BLaER1 treated with 17β-estradiol and CSF1 and Interleukin-3, amounts not matched to agents 10 nM and 100 nM (cell line): ENCODE measurements at regions not wholly inside any gene's neighbourhood (a gene's known extent, or its start where the extent isn't known, plus 50 kb on each side); places are given as distances from the start of the nearest gene placed in this dataset.
"Not testable (repeated sequence)": the region's sequence is repeated elsewhere in the genome, so short reads cannot be mapped to it uniquely, and the experiment has no call there.

Experiments
- H3K27ac ChIP-seq, 11 experiments: shearing (Covaris generic); formaldehyde crosslinking; 2 replicates each; pipeline ENCODE4 v1.8.1; 2022
- H3K27me3 ChIP-seq, 11 experiments: shearing (Covaris generic); formaldehyde crosslinking; 2 replicates each; pipeline ENCODE4 v1.8.1; 2022
- H3K36me3 ChIP-seq, 11 experiments: shearing (Covaris generic); formaldehyde crosslinking; 2 replicates each; pipeline ENCODE4 v1.8.1; 2022
- H3K4me1 ChIP-seq, 10 experiments: shearing (Covaris generic); formaldehyde crosslinking; 2 replicates each; pipeline ENCODE4 v1.8.1; 2022
- H3K4me2 ChIP-seq, 11 experiments: shearing (Covaris generic); formaldehyde crosslinking; 2 replicates each; pipeline ENCODE4 v1.8.1; 2022
- H3K4me3 ChIP-seq, 10 experiments: shearing (Covaris generic); formaldehyde crosslinking; 2 replicates each; pipeline ENCODE4 v1.8.1; 2022
- H3K9ac ChIP-seq, 11 experiments: shearing (Covaris generic); formaldehyde crosslinking; 2 replicates each; pipeline ENCODE4 v1.8.1; 2022
- H3K9me3 ChIP-seq, 11 experiments: shearing (Covaris generic); formaldehyde crosslinking; replicated peaks in 1 of 11; 2 replicates each; pipeline ENCODE4 v1.8.1; 2022
- H4K20me1 ChIP-seq, 11 experiments: shearing (Covaris generic); formaldehyde crosslinking; 2 replicates each; pipeline ENCODE4 v1.8.1; 2022
- Cebpa-rat ChIP-seq, 11 experiments: shearing (Covaris generic); IDR thresholded peaks; 2 replicates each; pipeline ENCODE4 v1.8.1; 2022

GRCh38 chr16:54985156-54985555, 54.5 kb downstream of the IRX5 start:
- peaks cover 0 to 13% (median 7%) of the 10 kb centered on the region in 10 experiments; a peak in 9 of 20 replicates for H3K4me1 ChIP-seq
- no peak overlapping the region for H3K9ac ChIP-seq
- no peaks in the 10 kb centered on the region for H4K20me1 ChIP-seq
- no peak overlapping the region for H3K4me3 ChIP-seq
- no peak for TF ChIP-seq Cebpa-rat (IDR thresholded peaks at IDR 0.05)
- no peak overlapping the region for H3K4me2 ChIP-seq
- H3K27me3 ChIP-seq = no peaks in the 10 kb centered on the region
- no peak overlapping the region for H3K27ac ChIP-seq
- H3K36me3 ChIP-seq = no peaks in the 10 kb centered on the region
- H3K9me3 ChIP-seq = no peaks in the 10 kb centered on the region

GRCh38 chr16:54985668-54986067, 55.0 kb downstream of the IRX5 start:
- Histone ChIP-seq H3K27me3 (no peaks in the 10 kb centered on the region), H3K9ac (no peak overlapping the region), H3K4me3 (no peak overlapping the region), H3K9me3 (no peaks in the 10 kb centered on the region), H3K36me3 (no peaks in the 10 kb centered on the region), H3K4me2 (no peak overlapping the region), H3K27ac (no peak overlapping the region), H3K4me1 (peaks cover 0 to 13% (median 7%) of the 10 kb centered on the region in 10 experiments; a peak in 9 of 20 replicates), H4K20me1 (no peaks in the 10 kb centered on the region)
- no peak for TF ChIP-seq Cebpa-rat (IDR thresholded peaks at IDR 0.05)

- H3K4me2 ChIP-seq = no peak overlapping the region
- no peak overlapping the region for H3K27ac ChIP-seq
- H3K36me3 ChIP-seq = no peaks in the 10 kb centered on the region
Observed at GRCh38 chr16:54986409-54986808, 55.7 kb downstream of the IRX5 start.

GRCh38 chr16:54987081-54987480, 56.4 kb downstream of the IRX5 start:
- H4K20me1 ChIP-seq = no peaks in the 10 kb centered on the region
- H3K9me3 ChIP-seq = no peaks in the 10 kb centered on the region
- no peak overlapping the region for H3K4me2 ChIP-seq
- H3K4me1 ChIP-seq = peaks cover 0 to 13% (median 7%) of the 10 kb centered on the region in 10 experiments; a peak in 9 of 20 replicates
- H3K27ac ChIP-seq = no peak overlapping the region
- no peak overlapping the region for H3K4me3 ChIP-seq
- no peak overlapping the region for H3K9ac ChIP-seq
- H3K27me3 ChIP-seq = no peaks in the 10 kb centered on the region
- no peaks in the 10 kb centered on the region for H3K36me3 ChIP-seq
- no peak for TF ChIP-seq Cebpa-rat (IDR thresholded peaks at IDR 0.05)

More at GRCh38 chr16:54986409-54986808, 55.7 kb downstream of the IRX5 start:
- Histone ChIP-seq H4K20me1 (no peaks in the 10 kb centered on the region), H3K9ac (no peak overlapping the region), H3K4me3 (no peak overlapping the region), H3K27me3 (no peaks in the 10 kb centered on the region), H3K4me1 (peaks cover 0 to 13% (median 7%) of the 10 kb centered on the region in 10 experiments; a peak in 9 of 20 replicates), H3K9me3 (no peaks in the 10 kb centered on the region)
- TF ChIP-seq Cebpa-rat (IDR thresholded peaks at IDR 0.05) = no peak

- no peak overlapping the region for H3K27ac ChIP-seq
- H3K4me1 ChIP-seq = no peaks in the 10 kb centered on the region
- TF ChIP-seq Cebpa-rat (IDR thresholded peaks at IDR 0.05) = no peak
- H3K4me3 ChIP-seq = no peak overlapping the region
- no peaks in the 10 kb centered on the region; a peak in 1 of 22 replicates for H4K20me1 ChIP-seq
- no peaks in the 10 kb centered on the region for H3K36me3 ChIP-seq
- H3K9me3 ChIP-seq = no peaks in the 10 kb centered on the region
- no peak overlapping the region for H3K9ac ChIP-seq
- H3K4me2 ChIP-seq = no peak overlapping the region
- H3K27me3 ChIP-seq = no peaks in the 10 kb centered on the region
Observed at GRCh38 chr16:54991525-54991924, 60.9 kb downstream of the IRX5 start.

- not testable (repeated sequence) for H3K9ac ChIP-seq, H3K4me3 ChIP-seq, H4K20me1 ChIP-seq, H3K27ac ChIP-seq, H3K4me2 ChIP-seq, H3K27me3 ChIP-seq, H3K36me3 ChIP-seq, H3K9me3 ChIP-seq, H3K4me1 ChIP-seq
Observed at GRCh38 chr16:54991946-54992345, 61.3 kb downstream of the IRX5 start.

GRCh38 chr16:54993106-54993895, 62.6 kb downstream of the IRX5 start:
- no peaks in the 10 kb centered on the region for H3K36me3 ChIP-seq
- H3K9me3 ChIP-seq = no peaks in the 10 kb centered on the region
- no peaks in the 10 kb centered on the region for H3K4me1 ChIP-seq
- no peak overlapping the region for H3K4me3 ChIP-seq
- no peak for TF ChIP-seq Cebpa-rat (IDR thresholded peaks at IDR 0.05)
- no peaks in the 10 kb centered on the region for H3K27me3 ChIP-seq
- no peak overlapping the region for H3K4me2 ChIP-seq
- H3K9ac ChIP-seq = no peak overlapping the region
- no peak overlapping the region for H3K27ac ChIP-seq
- H4K20me1 ChIP-seq = peaks cover 0 to 4% (median 0%) of the 10 kb centered on the region in 11 experiments; a peak in 1 of 22 replicates

- TF ChIP-seq Cebpa-rat (IDR thresholded peaks at IDR 0.05) = no peak
- H4K20me1 ChIP-seq = peaks cover 0 to 4% (median 0%) of the 10 kb centered on the region in 11 experiments; a peak in 1 of 22 replicates
- no peaks in the 10 kb centered on the region for H3K27me3 ChIP-seq
- no peak overlapping the region for H3K4me2 ChIP-seq
- H3K4me1 ChIP-seq = no peaks in the 10 kb centered on the region
- H3K4me3 ChIP-seq = no peak overlapping the region
- H3K9me3 ChIP-seq = no peaks in the 10 kb centered on the region
- H3K27ac ChIP-seq = no peak overlapping the region
- H3K9ac ChIP-seq = no peak overlapping the region
- H3K36me3 ChIP-seq = no peaks in the 10 kb centered on the region
Observed at GRCh38 chr16:54996186-54996585, 65.5 kb downstream of the IRX5 start.

GRCh38 chr16:54998834-54999233, 68.2 kb downstream of the IRX5 start:
- no peaks in the 10 kb centered on the region for H3K36me3 ChIP-seq
- H3K27ac ChIP-seq = no peak overlapping the region
- no peaks in the 10 kb centered on the region for H3K27me3 ChIP-seq
- H3K9me3 ChIP-seq = no peaks in the 10 kb centered on the region
- H3K4me2 ChIP-seq = no peak overlapping the region
- no peak overlapping the region for H3K4me3 ChIP-seq
- no peak for TF ChIP-seq Cebpa-rat (IDR thresholded peaks at IDR 0.05)
- H4K20me1 ChIP-seq = peaks cover 0 to 4% (median 0%) of the 10 kb centered on the region in 11 experiments; a peak in 1 of 22 replicates
- no peaks in the 10 kb centered on the region for H3K4me1 ChIP-seq
- no peak overlapping the region for H3K9ac ChIP-seq

GRCh38 chr16:54999481-54999880, 68.8 kb downstream of the IRX5 start:
- no peak for TF ChIP-seq Cebpa-rat (IDR thresholded peaks at IDR 0.05)
- Histone ChIP-seq H3K27ac (no peak overlapping the region), H3K9me3 (no peaks in the 10 kb centered on the region), H3K36me3 (no peaks in the 10 kb centered on the region), H4K20me1 (peaks cover 0 to 4% (median 0%) of the 10 kb centered on the region in 11 experiments; a peak in 1 of 22 replicates), H3K27me3 (no peaks in the 10 kb centered on the region), H3K4me1 (no peaks in the 10 kb centered on the region), H3K4me3 (no peak overlapping the region), H3K4me2 (no peak overlapping the region), H3K9ac (no peak overlapping the region)
